WI38 (cell line): ENCODE measurements at regions not wholly inside any gene's neighbourhood (a gene's known extent, or its start where the extent isn't known, plus 50 kb on each side); places are given as distances from the start of the nearest gene placed in this dataset.
A peak's percentile ranks its signal among the peaks of the same experiment; 100 is the strongest.

Source experiments
- H3K4me3 ChIP-seq: 2 replicates; pipeline ENCODE4 v1.5.1; 2011; ENCODE audit warnings: low read depth, mild to moderate bottlenecking, control low read depth, low read length
- CTCF ChIP-seq: IDR thresholded peaks from 2 replicates; pipeline ENCODE4 v1.5.1; 2012; ENCODE audit warnings: low read depth, mild to moderate bottlenecking, control low read depth, low read length

GRCh38 chr2:34104601-34105000 lies 505.5 kb upstream of the FAM98A start:
- no peak for TF ChIP-seq CTCF
- no peak overlapping the region for H3K4me3 ChIP-seq

GRCh38 chr2:34103437-34103836 lies 504.3 kb upstream of the FAM98A start:
- TF ChIP-seq CTCF: no peak
- no peak overlapping the region for H3K4me3 ChIP-seq

GRCh38 chr2:34102339-34102738 lies 503.2 kb upstream of the FAM98A start:
- H3K4me3 ChIP-seq: no peak overlapping the region
- TF ChIP-seq CTCF: no peak

- H3K4me3 ChIP-seq: no peak overlapping the region
- TF ChIP-seq CTCF: no peak
Measured at GRCh38 chr2:34099377-34099776, 500.3 kb upstream of the FAM98A start.

GRCh38 chr2:34098256-34098655 lies 499.2 kb upstream of the FAM98A start:
- no peak for TF ChIP-seq CTCF
- no peak overlapping the region for H3K4me3 ChIP-seq

- no peak overlapping the region for H3K4me3 ChIP-seq
- peak; percentile 30 for TF ChIP-seq CTCF
Measured at GRCh38 chr2:34096562-34097171, 497.6 kb upstream of the FAM98A start.

- no peak overlapping the region for H3K4me3 ChIP-seq
- TF ChIP-seq CTCF: no peak
Measured at GRCh38 chr2:34093790-34094189, 494.7 kb upstream of the FAM98A start.
